ENCODE measurements at regions not wholly inside any gene's neighbourhood (a gene's known extent, or its start where the extent isn't known, plus 50 kb on each side); places are given as distances from the start of the nearest gene placed in this dataset.

GRCh38 chr13:56923626-56924140 lies 217.0 kb upstream of the PRR20A start:
- no peak for TF ChIP-seq CTCF (IDR thresholded peaks at IDR 0.05; ENCODE audit: control extremely low read depth in 1 of 3, insufficient read depth in 1 of 3, low read depth in 1 of 3, low read length in 3 of 3)
- TF ChIP-seq ZNF274 (IDR thresholded peaks at IDR 0.05; ENCODE audit: borderline replicate concordance, extremely low read depth, low read length), result no peak
- no peak for TF ChIP-seq NRF1 (IDR thresholded peaks at IDR 0.05; ENCODE audit: low read depth, low read length)
- no peak for TF ChIP-seq JUN (IDR thresholded peaks at IDR 0.05; ENCODE audit: low read depth, low read length)
- no peak for TF ChIP-seq POLR2AphosphoS5 (IDR thresholded peaks at IDR 0.05; ENCODE audit: low read depth, low read length)
- TF ChIP-seq EZH2 (IDR thresholded peaks at IDR 0.05; ENCODE audit: low read depth, low read length, severe bottlenecking), result no peak
- no peak for TF ChIP-seq ATF2 (IDR thresholded peaks at IDR 0.05; ENCODE audit: low read length)

Data from H1 (cell line).